ENCODE measurements at regions not wholly inside any gene's neighbourhood (a gene's known extent, or its start where the extent isn't known, plus 50 kb on each side); places are given as distances from the start of the nearest gene placed in this dataset.

GRCh38 chr13:103862525-103862924 lies 796.3 kb upstream of the SLC10A2 start:
- no peak for TF ChIP-seq CTCF (IDR thresholded peaks at IDR 0.05; ENCODE audit: low read length)
- TF ChIP-seq EZH2 (IDR thresholded peaks at IDR 0.05; ENCODE audit: borderline replicate concordance, low read length) = no peak
